SK-N-SH treated with all-trans-retinoic acid at 6 μM for 48 hours (cell line): ENCODE measurements at regions not wholly inside any gene's neighbourhood (a gene's known extent, or its start where the extent isn't known, plus 50 kb on each side); places are given as distances from the start of the nearest gene placed in this dataset.

Experiments used
- ATAC-seq: fragments of 200-7000 bp; cut with Tn5 transposase; 3 replicates; pipeline ENCODE4 v1.9.1; 2020; ENCODE audit warnings: mild to moderate bottlenecking, moderate library complexity
- ARNTL ChIP-seq: fragments of 450-650 bp; formaldehyde crosslinking; IDR thresholded peaks from 2 replicates; pipeline ENCODE4 v1.5.0; 2020; ENCODE audit warnings: low read depth, mild to moderate bottlenecking, moderate library complexity, borderline replicate concordance
- BACH2 ChIP-seq: fragments of 250-450 bp; sonication (Bioruptor Pico); IDR thresholded peaks from 2 replicates; pipeline ENCODE4 v1.9.0; 2021; ENCODE audit warnings: mild to moderate bottlenecking, borderline replicate concordance
- CREB5 ChIP-seq: fragments of 250-450 bp; sonication (Bioruptor Pico); IDR thresholded peaks from 2 replicates; pipeline ENCODE4 v1.5.1; 2020; ENCODE audit warnings: low read depth, mild to moderate bottlenecking, moderate library complexity
- CSDC2 ChIP-seq: fragments of 250-450 bp; sonication (Bioruptor Pico); IDR thresholded peaks from 2 replicates; pipeline ENCODE4 v1.5.0; 2020; ENCODE audit warnings: mild to moderate bottlenecking, moderate library complexity
- CSRNP3 ChIP-seq: fragments of 250-450 bp; sonication (Bioruptor Pico); IDR thresholded peaks from 2 replicates; pipeline ENCODE4 v1.5.1; 2021; ENCODE audit warnings: mild to moderate bottlenecking, moderate library complexity
- ESRRG ChIP-seq: fragments of 250-450 bp; sonication (Bioruptor Pico); IDR thresholded peaks from 2 replicates; pipeline ENCODE4 v1.6.1; 2021; ENCODE audit warnings: mild to moderate bottlenecking
- GLIS3 ChIP-seq: fragments of 250-450 bp; sonication (Bioruptor Pico); IDR thresholded peaks from 2 replicates; pipeline ENCODE4 v1.5.0; 2020; ENCODE audit warnings: mild to moderate bottlenecking, moderate library complexity
- ISL1 ChIP-seq: fragments of 250-450 bp; sonication (Bioruptor Pico); IDR thresholded peaks from 2 replicates; pipeline ENCODE4 v2.1.2; 2022; ENCODE audit warnings: mild to moderate bottlenecking, moderate library complexity
- OSR1 ChIP-seq: fragments of 250-450 bp; sonication (Bioruptor Pico); IDR thresholded peaks from 2 replicates; pipeline ENCODE4 v1.8.0; 2022; ENCODE audit warnings: moderate library complexity, mild to moderate bottlenecking, inconsistent platforms
- PATZ1 ChIP-seq: fragments of 250-450 bp; sonication (Bioruptor Pico); IDR thresholded peaks from 2 replicates; pipeline ENCODE4 v1.8.0; 2020; ENCODE audit warnings: mild to moderate bottlenecking, moderate library complexity, borderline replicate concordance
- POU6F1 ChIP-seq: fragments of 250-450 bp; sonication (Bioruptor Pico); IDR thresholded peaks from 2 replicates; pipeline ENCODE4 v1.8.0; 2021; ENCODE audit warnings: low read depth, mild to moderate bottlenecking, moderate library complexity, borderline replicate concordance
- PPARA ChIP-seq: fragments of 250-450 bp; sonication (Bioruptor Pico); IDR thresholded peaks from 2 replicates; pipeline ENCODE4 v1.5.0; 2020; ENCODE audit warnings: mild to moderate bottlenecking, borderline replicate concordance
- RARB ChIP-seq: fragments of 250-450 bp; sonication (Bioruptor Pico); IDR thresholded peaks from 2 replicates; pipeline ENCODE4 v1.8.0; 2021; ENCODE audit warnings: mild to moderate bottlenecking, moderate library complexity
- SNAI2 ChIP-seq: fragments of 250-450 bp; sonication (Bioruptor Pico); IDR thresholded peaks from 2 replicates; pipeline ENCODE4 v1.5.0; 2020; ENCODE audit warnings: mild to moderate bottlenecking, moderate library complexity
- TCF4 ChIP-seq: fragments of 250-450 bp; sonication (Bioruptor Pico); IDR thresholded peaks from 2 replicates; pipeline ENCODE4 v1.8.0; 2021; ENCODE audit warnings: mild to moderate bottlenecking, moderate library complexity, borderline replicate concordance
- TOX ChIP-seq: fragments of 250-450 bp; sonication (Bioruptor Pico); IDR thresholded peaks from 2 replicates; pipeline ENCODE4 v1.8.0; 2021; ENCODE audit warnings: mild to moderate bottlenecking, moderate library complexity, borderline replicate concordance
- TSHZ2 ChIP-seq: fragments of 250-450 bp; sonication (Bioruptor Pico); IDR thresholded peaks from 2 replicates; pipeline ENCODE4 v1.5.0; 2020; ENCODE audit warnings: mild to moderate bottlenecking, moderate library complexity
- ZC3H10 ChIP-seq: fragments of 250-450 bp; sonication (Bioruptor Pico); IDR thresholded peaks from 2 replicates; pipeline ENCODE4 v1.5.1; 2021; ENCODE audit warnings: mild to moderate bottlenecking, moderate library complexity
- ZFP3 ChIP-seq: fragments of 250-450 bp; sonication (Bioruptor Pico); IDR thresholded peaks from 2 replicates; pipeline ENCODE4 v1.5.0; 2020; ENCODE audit warnings: mild to moderate bottlenecking, moderate library complexity
- ZFP30 ChIP-seq: fragments of 450-650 bp; formaldehyde crosslinking; IDR thresholded peaks from 2 replicates; pipeline ENCODE4 v1.5.0; 2022; ENCODE audit warnings: mild to moderate bottlenecking, moderate library complexity
- ZNF70 ChIP-seq: fragments of 450-650 bp; formaldehyde crosslinking; IDR thresholded peaks from 2 replicates; pipeline ENCODE4 v1.5.0; 2020; ENCODE audit warnings: mild to moderate bottlenecking, moderate library complexity
- ZNF8 ChIP-seq: fragments of 450-650 bp; formaldehyde crosslinking; IDR thresholded peaks from 2 replicates; pipeline ENCODE4 v1.5.0; 2020; ENCODE audit warnings: mild to moderate bottlenecking, moderate library complexity

GRCh38 chr6:76439811-76440210, 367.3 kb upstream of the IMPG1 start:
- no peak for ATAC-seq
- TF ChIP-seq ESRRG (CRISPR knock-in tag) (no peak), POU6F1 (no peak), CSRNP3 (CRISPR knock-in tag) (no peak), BACH2 (CRISPR knock-in tag) (no peak), ZNF70 (CRISPR knock-in tag) (no peak), ZNF8 (CRISPR knock-in tag) (no peak), ISL1 (CRISPR knock-in tag) (no peak), ZC3H10 (CRISPR knock-in tag) (no peak), TOX (CRISPR knock-in tag) (no peak), SNAI2 (CRISPR knock-in tag) (no peak), PPARA (no peak), TCF4 (no peak), CSDC2 (CRISPR knock-in tag) (no peak), CREB5 (no peak), ZFP30 (CRISPR knock-in tag) (no peak)

GRCh38 chr6:76438768-76439167, 366.3 kb upstream of the IMPG1 start:
- ATAC-seq = no peak
- TF ChIP-seq ARNTL (CRISPR knock-in tag) = no peak
- TF ChIP-seq ISL1 (CRISPR knock-in tag) = peak; percentile 83

GRCh38 chr6:76435174-76435573, 362.7 kb upstream of the IMPG1 start:
- no peak for TF ChIP-seq TCF4
- ATAC-seq = no peak

GRCh38 chr6:76422511-76423213, 350.2 kb upstream of the IMPG1 start:
- no peak for TF ChIP-seq BACH2 (CRISPR knock-in tag)
- ATAC-seq = no peak

GRCh38 chr6:76420094-76420493, 347.6 kb upstream of the IMPG1 start:
- no peak for ATAC-seq
- TF ChIP-seq ZC3H10 (CRISPR knock-in tag) = no peak
- no peak for TF ChIP-seq CSRNP3 (CRISPR knock-in tag)
- no peak for TF ChIP-seq ZFP3 (CRISPR knock-in tag)
- TF ChIP-seq PATZ1 = no peak
- no peak for TF ChIP-seq TSHZ2
- no peak for TF ChIP-seq TCF4
- TF ChIP-seq POU6F1 = no peak
- no peak for TF ChIP-seq PPARA
- no peak for TF ChIP-seq RARB (CRISPR knock-in tag)
- no peak for TF ChIP-seq ZNF8 (CRISPR knock-in tag)
- TF ChIP-seq ZNF70 (CRISPR knock-in tag) = no peak
- TF ChIP-seq GLIS3 (CRISPR knock-in tag) = no peak
- TF ChIP-seq TOX (CRISPR knock-in tag) = no peak
- TF ChIP-seq OSR1 (CRISPR knock-in tag) = no peak
- no peak for TF ChIP-seq ISL1 (CRISPR knock-in tag)
